ENCODE measurements at regions not wholly inside any gene's neighbourhood (a gene's known extent, or its start where the extent isn't known, plus 50 kb on each side); places are given as distances from the start of the nearest gene placed in this dataset.

DNA sequence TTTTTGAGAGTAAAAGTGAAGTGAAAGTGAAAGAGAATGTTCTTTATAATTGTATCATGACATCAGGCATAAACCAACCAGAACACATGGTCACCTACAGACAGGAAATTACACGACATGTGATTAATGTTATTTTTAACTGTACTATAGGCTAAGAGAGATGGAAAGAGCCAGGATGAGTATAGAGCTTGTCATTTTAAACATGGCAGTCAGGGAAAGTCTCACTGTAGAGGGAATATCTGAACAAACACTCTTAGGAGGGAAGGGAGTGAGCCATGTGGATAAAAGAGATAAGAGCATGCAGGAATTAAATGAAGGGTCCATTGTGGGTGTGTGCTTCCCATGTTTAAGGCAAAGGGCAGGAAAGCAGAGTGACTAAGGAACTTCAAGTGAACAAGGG lies 599.1 kb upstream of the FAT3 start:
- Histone ChIP-seq H3K27ac (no peak overlapping the region), H4K20me1 (ENCODE audit: insufficient read depth) (no peaks in the 10 kb centered on the region), H3K9ac (no peak overlapping the region), H3K27me3 (ENCODE audit: insufficient read depth, low read depth) (no peaks in the 10 kb centered on the region), H3K4me1 (ENCODE audit: low read depth, poor library complexity, severe bottlenecking) (no peaks in the 10 kb centered on the region), H3K36me3 (ENCODE audit: insufficient read depth) (no peaks in the 10 kb centered on the region), H3K79me2 (ENCODE audit: insufficient read depth, low read depth) (no peaks in the 10 kb centered on the region), H2AFZ (ENCODE audit: low read depth) (no peak overlapping the region), H3K4me3 (IDR thresholded peaks at IDR 0.05; ENCODE audit: insufficient read depth, low read depth, low read length) (no peak overlapping the region), H3K4me2 (no peak overlapping the region)
- TF ChIP-seq, protein P1, sequence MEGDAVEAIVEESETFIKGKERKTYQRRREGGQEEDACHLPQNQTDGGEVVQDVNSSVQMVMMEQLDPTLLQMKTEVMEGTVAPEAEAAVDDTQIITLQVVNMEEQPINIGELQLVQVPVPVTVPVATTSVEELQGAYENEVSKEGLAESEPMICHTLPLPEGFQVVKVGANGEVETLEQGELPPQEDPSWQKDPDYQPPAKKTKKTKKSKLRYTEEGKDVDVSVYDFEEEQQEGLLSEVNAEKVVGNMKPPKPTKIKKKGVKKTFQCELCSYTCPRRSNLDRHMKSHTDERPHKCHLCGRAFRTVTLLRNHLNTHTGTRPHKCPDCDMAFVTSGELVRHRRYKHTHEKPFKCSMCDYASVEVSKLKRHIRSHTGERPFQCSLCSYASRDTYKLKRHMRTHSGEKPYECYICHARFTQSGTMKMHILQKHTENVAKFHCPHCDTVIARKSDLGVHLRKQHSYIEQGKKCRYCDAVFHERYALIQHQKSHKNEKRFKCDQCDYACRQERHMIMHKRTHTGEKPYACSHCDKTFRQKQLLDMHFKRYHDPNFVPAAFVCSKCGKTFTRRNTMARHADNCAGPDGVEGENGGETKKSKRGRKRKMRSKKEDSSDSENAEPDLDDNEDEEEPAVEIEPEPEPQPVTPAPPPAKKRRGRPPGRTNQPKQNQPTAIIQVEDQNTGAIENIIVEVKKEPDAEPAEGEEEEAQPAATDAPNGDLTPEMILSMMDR (conservative IDR thresholded peaks at IDR 0.05; ENCODE audit: low read depth, low read length), result no peak

DNA sequence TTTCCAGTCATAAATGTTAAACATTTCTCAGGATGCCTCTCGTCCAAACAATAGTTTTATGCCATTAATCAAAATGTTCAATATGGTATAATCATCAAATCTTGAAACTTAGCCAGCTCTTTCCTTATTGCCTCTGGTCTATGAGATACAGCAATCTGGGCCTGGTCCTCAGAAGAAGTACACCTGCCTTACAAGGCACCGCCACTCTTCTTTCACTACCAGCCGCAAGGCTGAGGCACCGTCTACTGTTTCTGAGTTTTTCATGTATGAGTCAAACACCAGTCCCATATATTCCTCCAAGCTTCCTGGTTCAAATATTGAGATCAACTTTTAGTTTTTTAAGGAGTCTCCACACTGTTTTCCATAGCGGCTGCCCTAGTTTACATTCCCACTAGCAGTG lies 600.6 kb upstream of the FAT3 start:
- Histone ChIP-seq H3K36me3 (ENCODE audit: insufficient read depth) (no peaks in the 10 kb centered on the region), H3K4me3 (IDR thresholded peaks at IDR 0.05; ENCODE audit: insufficient read depth, low read depth, low read length) (no peak overlapping the region), H2AFZ (ENCODE audit: low read depth) (no peak overlapping the region), H3K27ac (no peak overlapping the region), H4K20me1 (ENCODE audit: insufficient read depth) (no peaks in the 10 kb centered on the region), H3K4me1 (ENCODE audit: low read depth, poor library complexity, severe bottlenecking) (no peaks in the 10 kb centered on the region), H3K27me3 (ENCODE audit: insufficient read depth, low read depth) (no peaks in the 10 kb centered on the region), H3K4me2 (no peak overlapping the region), H3K79me2 (ENCODE audit: insufficient read depth, low read depth) (no peaks in the 10 kb centered on the region), H3K9ac (no peak overlapping the region)
- TF ChIP-seq, protein P1 (conservative IDR thresholded peaks at IDR 0.05; ENCODE audit: low read depth, low read length), result no peak

DNA sequence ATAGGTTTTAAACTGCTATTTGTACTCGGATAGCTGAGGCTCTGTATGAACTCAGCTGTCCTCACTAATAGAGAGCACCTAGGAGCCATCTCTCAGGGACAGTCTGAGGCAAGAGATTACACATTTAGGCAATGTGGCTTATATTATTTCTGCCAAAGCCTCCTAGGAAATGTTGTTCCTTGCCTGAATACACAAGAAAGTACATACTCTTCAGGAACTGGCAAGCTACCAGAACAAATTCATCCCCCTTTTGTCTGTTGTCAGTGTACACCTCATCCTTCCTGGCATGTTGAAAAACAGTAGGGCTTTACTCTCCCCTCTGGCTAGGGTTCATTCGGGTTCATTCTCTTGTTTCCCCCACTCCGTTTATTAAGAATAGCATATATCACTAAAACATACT lies 615.9 kb upstream of the FAT3 start:
- H3K79me2 ChIP-seq (ENCODE audit: insufficient read depth, low read depth), result no peaks in the 10 kb centered on the region
- H3K4me1 ChIP-seq (ENCODE audit: low read depth, poor library complexity, severe bottlenecking), result no peaks in the 10 kb centered on the region
- H3K27me3 ChIP-seq (ENCODE audit: insufficient read depth, low read depth), result no peaks in the 10 kb centered on the region
- no peak overlapping the region for H2AFZ ChIP-seq (ENCODE audit: low read depth)
- H3K4me2 ChIP-seq, result no peak overlapping the region
- no peaks in the 10 kb centered on the region for H4K20me1 ChIP-seq (ENCODE audit: insufficient read depth)
- TF ChIP-seq, protein P1 (conservative IDR thresholded peaks at IDR 0.05; ENCODE audit: low read depth, low read length), result no peak
- no peak overlapping the region for H3K9ac ChIP-seq
- H3K27ac ChIP-seq, result no peak overlapping the region
- no peak overlapping the region for H3K4me3 ChIP-seq (IDR thresholded peaks at IDR 0.05; ENCODE audit: insufficient read depth, low read depth, low read length)
- H3K36me3 ChIP-seq (ENCODE audit: insufficient read depth), result no peaks in the 10 kb centered on the region

DNA sequence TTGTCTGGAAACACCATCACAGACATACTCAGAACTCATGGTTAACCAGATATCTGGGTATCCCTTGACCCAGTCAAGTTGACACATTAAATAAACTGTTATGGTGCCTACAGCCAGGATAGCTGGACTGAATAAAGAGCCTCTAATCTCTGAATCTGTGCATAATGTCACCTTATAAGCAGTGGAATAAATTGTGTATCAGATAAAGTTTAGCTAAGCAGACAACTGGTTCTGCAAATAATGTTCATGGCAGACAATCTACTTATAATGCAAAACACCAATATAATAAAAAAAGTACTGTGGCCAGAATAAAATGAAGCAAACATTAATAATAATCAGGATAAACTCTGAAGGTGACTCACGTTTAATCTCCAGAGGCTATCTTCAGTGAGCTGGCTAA lies 628.5 kb upstream of the FAT3 start:
- H3K4me3 ChIP-seq (IDR thresholded peaks at IDR 0.05; ENCODE audit: insufficient read depth, low read depth, low read length), result no peak overlapping the region
- TF ChIP-seq, protein P1 (conservative IDR thresholded peaks at IDR 0.05; ENCODE audit: low read depth, low read length), result no peak
- H3K4me1 ChIP-seq (ENCODE audit: low read depth, poor library complexity, severe bottlenecking), result no peaks in the 10 kb centered on the region
- no peaks in the 10 kb centered on the region for H4K20me1 ChIP-seq (ENCODE audit: insufficient read depth)
- no peaks in the 10 kb centered on the region for H3K36me3 ChIP-seq (ENCODE audit: insufficient read depth)
- H3K27ac ChIP-seq, result no peak overlapping the region
- H3K4me2 ChIP-seq, result no peak overlapping the region
- H3K9ac ChIP-seq, result no peak overlapping the region
- no peak overlapping the region for H2AFZ ChIP-seq (ENCODE audit: low read depth)
- H3K79me2 ChIP-seq (ENCODE audit: insufficient read depth, low read depth), result no peaks in the 10 kb centered on the region
- H3K27me3 ChIP-seq (ENCODE audit: insufficient read depth, low read depth), result no peaks in the 10 kb centered on the region

DNA sequence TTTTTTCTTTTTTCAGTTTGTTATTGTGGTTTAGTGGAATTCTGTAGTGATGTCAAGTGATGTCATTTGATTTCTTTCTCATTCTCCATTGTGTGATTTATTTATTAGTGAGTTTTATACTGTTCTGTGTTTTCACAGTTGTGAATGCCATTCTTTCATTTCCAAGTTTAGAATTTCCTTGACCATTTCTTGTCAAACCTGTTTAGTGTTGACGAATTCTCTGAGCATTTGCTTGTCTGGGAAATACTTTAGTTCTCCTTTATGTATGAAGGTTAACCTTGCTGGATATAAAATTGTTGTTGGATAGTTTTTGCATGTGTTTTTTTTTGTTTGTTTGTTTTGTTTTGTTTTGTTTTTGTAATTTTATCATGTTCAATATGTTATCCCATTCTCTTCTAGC lies 633.6 kb upstream of the FAT3 start:
- Histone ChIP-seq H3K36me3 (ENCODE audit: insufficient read depth) (no peaks in the 10 kb centered on the region), H3K79me2 (ENCODE audit: insufficient read depth, low read depth) (no peaks in the 10 kb centered on the region)

More for the DNA sequence above, 633.6 kb upstream of the FAT3 start:
- H3K4me3 ChIP-seq (IDR thresholded peaks at IDR 0.05; ENCODE audit: insufficient read depth, low read depth, low read length), result no peak overlapping the region
- H2AFZ ChIP-seq (ENCODE audit: low read depth), result no peak overlapping the region
- TF ChIP-seq, protein P1 (conservative IDR thresholded peaks at IDR 0.05; ENCODE audit: low read depth, low read length), result no peak
- no peaks in the 10 kb centered on the region for H3K27me3 ChIP-seq (ENCODE audit: insufficient read depth, low read depth)
- no peaks in the 10 kb centered on the region for H4K20me1 ChIP-seq (ENCODE audit: insufficient read depth)
- no peak overlapping the region for H3K27ac ChIP-seq
- H3K9ac ChIP-seq, result no peak overlapping the region
- H3K4me1 ChIP-seq (ENCODE audit: low read depth, poor library complexity, severe bottlenecking), result no peaks in the 10 kb centered on the region
- no peak overlapping the region for H3K4me2 ChIP-seq
